ENCODE measurements at regions not wholly inside any gene's neighbourhood (a gene's known extent, or its start where the extent isn't known, plus 50 kb on each side); places are given as distances from the start of the nearest gene placed in this dataset.
A peak's percentile ranks its signal among the peaks of the same experiment; 100 is the strongest.

DNA sequence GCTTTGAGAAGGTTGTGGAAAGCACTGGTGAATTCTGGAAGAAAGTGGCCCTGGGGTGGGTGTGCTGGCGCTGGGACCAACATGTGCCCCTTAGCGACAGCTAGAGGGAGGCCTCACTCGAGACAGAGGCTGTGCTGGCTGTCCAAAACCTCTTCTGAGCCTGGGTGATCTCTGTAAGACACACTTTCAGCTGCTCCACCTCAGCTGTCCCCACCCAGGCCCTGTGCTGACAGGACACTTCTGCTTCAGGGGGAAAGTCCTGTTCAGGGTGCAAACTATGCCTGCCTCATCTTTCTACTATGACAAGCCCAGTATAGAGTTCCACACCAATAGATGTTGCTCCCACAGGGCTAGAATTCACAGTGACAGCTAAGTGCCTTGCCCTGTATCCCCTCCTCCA is 426.4 kb downstream of the MED10 start:
- DNase-seq (ENCODE audit: low spot score): no peak

DNA sequence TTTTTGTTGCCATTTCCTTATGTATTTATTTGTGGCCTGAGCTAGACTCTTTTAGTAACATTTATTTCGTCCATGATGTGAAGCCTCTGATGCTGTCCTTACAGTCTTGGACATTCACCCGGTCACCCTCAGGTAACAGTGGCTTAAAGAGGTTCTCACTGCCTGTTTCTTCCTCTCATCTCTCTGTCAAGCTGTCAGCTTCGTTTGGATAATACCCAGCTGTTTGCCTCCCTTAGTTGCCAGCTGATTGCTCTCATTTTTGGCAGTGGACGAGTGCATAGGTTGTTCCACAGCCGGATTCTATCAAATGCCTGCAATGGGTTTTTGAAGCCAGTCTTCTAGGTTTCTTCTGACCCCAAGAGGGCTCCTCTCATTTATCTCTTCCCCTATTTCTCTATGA is 427.7 kb downstream of the MED10 start:
- no peak for DNase-seq (ENCODE audit: low spot score)

DNA sequence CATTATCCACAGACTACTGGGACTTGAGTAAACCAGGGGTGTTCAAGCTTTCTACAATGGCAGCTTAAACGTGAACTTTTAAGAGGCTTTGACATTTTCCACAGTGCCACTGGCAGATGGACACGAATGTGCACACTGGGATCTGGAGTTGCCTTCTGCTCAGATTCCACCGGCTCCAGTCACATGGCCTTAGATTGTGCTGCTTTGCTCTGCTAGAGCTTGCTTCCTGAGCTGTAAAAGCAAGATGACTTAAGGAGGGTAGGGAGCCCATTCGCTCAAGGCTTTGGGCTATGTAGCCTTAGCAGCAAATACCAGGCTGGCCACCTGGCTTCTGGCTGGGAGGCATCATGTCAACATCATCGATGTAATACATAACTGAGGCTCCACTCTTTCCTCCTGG is 436.9 kb downstream of the MED10 start:
- no peak for DNase-seq (ENCODE audit: low spot score)

DNA sequence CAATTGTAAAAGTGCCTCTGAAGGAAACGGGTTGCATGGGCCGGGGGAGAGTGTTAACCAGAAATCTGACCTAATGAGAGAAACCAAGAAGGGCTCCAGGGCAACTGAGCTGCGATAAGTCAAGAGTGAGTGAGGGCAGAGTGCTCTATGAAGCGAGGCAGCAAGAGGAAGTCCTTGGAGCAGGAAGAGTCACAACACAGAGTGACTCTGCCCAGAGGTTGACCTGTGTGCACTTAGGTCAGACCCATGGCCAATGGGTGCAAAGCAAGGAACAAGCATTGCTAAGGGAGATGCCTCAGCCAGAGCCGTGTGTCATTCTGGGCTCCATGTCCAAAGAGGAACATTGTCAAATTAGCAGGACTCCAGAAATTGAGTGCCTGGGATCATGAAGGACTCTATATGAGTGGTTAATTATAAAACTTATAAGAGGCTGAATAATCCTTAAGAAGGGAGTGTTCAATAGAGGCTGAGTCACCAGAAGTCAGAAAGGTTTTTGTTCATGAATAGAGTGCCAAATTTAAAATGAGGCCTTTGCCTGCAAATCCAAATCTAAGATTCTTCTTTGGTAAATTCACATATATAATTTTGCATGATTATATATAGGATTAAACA is 438.5 kb downstream of the MED10 start:
- DNase-seq (ENCODE audit: low spot score): peak; percentile 4

DNA sequence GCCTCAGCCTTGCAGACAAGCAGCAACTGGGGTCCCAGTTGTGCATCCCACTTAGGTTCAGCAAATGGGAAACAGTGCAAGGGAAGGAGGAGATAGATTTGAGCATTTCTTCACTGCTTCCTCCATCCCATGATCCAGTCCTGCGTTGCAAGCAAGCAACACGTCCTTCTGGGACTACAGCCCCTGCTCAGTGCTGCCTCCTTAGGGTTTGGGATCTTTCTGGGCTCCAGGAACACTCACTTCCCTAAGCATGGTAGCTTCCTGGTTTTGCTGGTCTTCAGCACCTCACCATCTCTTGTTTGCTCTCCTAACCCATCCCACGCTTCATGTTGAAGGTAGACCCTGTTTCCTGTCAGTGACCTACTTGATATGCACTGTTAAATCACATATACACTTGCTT is 444.7 kb downstream of the MED10 start:
- no peak for DNase-seq (ENCODE audit: low spot score)

DNA sequence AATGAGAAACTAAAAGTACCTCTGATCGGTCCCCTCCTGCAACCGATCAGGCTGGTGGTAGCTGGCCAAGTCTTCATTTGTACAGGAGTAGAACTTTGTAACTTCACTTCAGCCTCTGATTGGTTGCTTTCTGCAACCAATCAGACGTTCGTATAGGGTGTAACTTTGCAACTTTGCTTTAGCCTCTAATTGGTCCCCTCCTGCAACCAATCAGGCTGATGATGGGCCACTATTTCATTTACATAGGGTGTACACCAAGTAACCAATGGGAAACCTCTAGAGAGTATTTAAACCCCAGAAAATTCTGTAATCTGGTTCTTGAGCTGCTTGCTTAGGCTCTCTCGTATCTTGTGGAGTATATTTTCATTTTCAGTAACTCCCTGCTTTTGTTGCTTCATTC is 445.5 kb downstream of the MED10 start:
- no peak for DNase-seq (ENCODE audit: low spot score)

DNA sequence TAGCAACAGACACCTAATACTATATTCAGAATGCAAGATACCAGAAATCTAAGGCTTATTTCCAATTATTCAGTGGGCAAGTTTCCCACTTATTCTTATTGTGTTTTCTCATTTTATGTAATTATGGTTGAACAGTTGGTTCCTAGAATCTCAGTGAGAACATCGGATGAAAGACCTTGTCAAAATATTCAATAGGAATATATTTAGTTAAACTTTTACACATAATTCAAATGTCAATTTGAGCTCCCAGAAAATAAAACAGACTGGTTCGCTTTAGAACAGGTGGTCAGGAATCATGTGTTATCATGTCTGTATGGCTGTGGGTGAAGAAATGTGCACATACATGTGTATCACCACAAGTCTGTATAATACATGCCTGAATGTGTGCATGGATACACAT is 447.8 kb downstream of the MED10 start:
- DNase-seq (ENCODE audit: low spot score): no peak

DNA sequence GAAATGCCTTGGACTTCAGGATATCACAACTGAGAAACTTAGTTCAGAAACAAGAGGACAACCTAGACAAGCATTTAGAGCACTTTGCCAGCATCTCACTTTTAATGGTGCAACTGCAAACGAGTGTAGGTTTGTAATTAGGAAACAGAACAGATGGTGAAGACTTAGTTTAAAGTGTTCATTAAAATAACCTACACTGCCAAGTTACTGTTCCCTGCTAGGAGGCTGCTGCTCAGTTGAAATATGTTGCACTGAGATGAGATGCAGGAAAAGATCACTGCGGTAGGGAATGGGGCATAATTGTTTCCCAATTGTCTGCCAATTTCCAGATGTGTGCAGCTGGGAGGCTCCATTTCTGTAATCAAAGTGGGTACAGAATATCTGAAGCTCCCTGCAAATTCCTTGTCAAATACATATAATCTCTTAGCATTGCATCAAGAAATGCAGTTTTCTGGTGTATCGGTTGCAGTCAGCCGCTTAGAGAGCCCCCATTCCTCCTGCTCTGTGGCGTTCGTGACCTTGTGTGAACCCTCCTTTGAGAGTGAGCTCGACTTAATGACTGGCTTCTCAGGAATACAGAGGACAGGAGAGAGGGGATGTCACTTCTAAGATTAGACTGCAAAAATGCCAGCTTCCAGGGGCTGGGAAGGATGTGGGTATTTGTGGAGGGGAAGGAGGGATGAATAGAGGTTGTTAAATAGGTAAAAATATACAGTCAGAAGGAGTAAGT is 448.9 kb downstream of the MED10 start:
- DNase-seq (ENCODE audit: low spot score): no peak

DNA sequence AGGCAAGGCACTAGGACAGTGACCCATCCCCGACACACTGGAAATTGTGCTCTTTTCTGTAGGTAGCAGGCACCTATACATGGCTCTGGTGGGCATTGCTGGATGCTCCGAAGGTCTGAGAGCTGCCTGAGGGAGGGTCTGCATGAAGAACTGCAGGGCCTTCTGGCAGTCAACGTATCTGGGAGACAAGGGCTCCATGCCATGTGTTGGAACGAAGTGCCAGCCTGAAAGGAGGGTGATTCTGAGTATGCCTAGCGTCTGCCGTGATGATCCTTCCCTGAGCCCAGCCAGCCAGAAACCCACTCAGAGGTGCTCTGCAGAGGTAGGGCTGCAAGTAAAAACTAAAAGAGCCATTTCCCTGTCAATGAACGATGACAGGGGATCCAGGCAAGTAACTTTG is 453.2 kb downstream of the MED10 start:
- DNase-seq (ENCODE audit: low spot score): no peak

DNA sequence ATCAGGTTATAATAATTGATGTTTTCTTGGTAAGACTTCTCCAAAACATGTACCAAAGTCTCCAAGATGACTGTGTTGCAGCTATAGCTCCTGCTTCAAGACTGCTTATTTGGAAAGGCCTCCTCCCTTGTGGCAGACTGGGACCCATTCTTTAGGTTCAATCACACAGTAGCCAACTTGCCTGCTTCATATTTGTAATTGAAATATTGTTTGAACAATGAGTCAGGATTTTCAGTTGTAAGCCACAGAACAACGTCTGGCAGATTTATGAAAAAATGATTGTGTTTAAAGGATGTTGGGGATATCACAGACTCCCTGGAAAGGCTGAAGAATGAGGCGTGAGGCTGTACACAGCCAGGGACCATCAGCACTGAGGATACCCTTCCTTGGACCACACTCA is 458.9 kb downstream of the MED10 start:
- DNase-seq (ENCODE audit: low spot score): no peak

DNA sequence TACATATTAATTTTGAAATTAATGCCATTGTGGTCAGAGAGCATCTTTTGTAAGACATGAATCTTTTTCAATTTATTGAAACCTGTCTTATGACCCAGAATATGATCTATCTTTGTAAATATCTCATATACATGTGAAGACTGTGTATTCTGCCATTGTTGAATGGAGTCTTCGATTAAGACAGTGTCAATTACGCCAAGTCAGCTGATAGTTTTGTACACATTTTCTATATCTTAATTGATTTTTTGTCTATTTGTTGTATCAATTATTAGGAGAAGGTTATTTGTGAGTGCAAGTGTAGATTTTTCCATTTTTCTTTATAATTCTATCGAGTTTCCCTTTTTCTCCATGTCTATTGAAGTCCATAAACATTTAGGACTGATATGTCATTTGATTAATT is 471.6 kb downstream of the MED10 start:
- DNase-seq (ENCODE audit: low spot score): no peak

DNA sequence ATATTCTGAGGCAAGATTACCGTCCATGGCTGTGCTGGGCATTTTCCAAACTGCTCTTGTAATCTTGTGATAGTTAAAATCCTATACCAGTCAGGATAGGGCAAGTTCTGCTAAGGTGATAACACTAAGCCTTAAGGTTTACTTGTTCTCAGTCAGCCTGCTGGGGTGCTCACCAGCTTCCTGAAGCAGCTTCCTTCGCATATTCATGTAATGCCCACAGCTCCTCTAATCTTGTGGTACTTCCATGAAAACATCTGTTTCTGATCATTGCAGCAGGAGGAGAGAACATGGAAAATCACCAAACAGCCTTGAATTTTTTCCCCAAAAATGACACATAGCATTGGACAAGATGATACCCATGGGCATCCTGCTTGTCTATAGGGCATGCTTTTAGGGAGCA is 473.2 kb downstream of the MED10 start:
- DNase-seq (ENCODE audit: low spot score): no peak

DNA sequence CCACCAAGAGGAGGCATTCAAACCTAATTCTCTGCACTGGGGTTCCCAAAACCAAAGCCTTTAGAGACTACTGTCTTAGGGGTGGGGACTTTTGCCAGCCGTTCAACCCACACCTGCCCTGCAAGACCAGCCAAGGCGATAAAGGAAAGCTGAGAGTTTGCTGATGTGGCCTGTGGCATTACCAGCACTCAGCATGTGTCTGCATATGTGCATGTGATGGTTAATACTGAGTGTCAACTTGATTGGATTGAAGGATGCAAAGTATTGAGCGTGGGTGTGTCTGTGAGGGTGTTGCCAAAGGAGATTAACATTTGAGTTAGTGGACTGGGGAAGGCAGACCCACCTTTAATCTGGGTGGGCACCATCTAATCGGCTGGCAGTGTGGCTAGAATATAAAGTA is 474.2 kb downstream of the MED10 start:
- DNase-seq (ENCODE audit: low spot score): no peak

DNA sequence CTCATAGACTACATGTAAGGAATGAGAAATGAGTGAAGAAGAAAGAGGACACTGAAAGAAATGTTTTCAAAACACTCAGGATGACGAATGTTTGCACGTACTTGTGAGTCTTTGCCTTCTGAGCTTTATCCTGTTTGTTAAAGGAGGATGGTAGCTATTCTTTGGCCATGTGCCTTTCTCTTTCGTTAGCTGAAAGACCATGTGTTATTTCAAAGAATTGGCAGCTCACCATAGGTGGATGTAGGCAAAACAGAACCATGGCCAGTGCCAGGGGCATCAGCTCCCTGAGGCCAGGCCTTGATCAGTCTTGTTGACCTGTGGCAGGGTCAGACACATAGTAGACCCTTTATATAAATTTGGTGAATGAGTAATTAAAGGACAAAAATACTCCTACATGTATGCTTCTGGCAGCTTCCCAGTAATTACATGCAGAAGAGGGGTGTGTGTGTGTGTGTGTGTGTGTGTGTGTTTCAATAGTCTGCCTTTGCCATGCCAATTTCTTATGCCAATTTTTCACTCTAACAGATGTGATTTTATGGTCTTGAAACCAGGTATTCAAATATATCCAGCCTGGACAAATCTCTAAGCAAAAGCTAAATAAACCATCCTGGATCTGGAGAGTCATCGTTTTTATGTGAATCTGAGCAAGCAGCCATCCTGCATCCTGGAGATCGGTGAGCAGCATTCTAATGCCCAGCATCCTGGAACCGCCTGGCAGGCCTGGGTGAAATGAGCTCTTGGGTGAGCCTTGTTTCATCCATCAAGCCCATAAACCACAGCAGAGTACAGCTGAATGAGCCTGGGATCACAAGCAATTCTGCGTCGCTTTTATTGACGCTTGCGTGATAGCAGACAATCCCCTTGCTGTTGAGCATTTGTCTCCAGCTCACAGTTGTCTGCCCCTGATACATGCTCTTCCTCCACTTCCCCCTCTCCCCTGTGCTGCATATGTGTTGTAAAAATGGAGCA is 475.4 kb downstream of the MED10 start:
- no peak for DNase-seq (ENCODE audit: low spot score)

DNA sequence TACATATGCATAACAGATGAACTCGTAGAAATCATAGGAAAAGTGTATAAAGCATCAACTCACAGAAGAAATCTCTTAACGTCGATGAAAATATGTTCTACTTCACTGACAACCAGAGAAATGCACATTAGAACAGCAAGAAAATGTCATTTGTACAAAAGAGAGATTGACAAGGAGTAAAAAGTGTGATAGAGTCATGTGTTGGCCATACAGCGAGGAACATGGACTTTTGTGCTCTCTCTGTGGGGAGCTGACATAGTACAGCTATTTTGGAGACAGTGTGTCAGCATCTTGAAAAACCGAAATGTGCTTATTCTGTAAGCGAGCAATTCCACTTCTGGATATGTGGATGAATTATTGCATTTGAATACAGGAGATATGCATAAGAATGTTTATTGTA is 477.9 kb downstream of the ICE1 start:
- DNase-seq (ENCODE audit: low spot score): no peak

DNA sequence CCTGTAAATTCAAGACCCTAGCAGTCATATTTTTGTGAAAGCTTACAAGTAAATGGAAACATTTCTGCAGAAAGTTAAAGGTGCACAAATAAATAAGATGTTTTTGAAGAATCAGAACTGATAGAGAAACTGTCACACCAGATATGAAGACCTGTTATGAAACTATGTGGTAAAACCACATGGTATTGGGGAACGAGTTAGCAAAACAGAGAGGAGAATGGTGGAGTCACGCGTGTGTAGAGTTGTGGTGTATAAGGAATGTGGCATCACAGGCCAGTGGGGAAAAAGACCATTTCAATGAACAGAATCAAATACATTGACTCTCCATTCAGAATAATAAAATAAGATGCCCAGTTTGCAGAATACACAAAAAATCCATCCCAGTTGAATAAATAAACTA is 477.2 kb downstream of the ICE1 start:
- DNase-seq (ENCODE audit: low spot score): no peak

DNA sequence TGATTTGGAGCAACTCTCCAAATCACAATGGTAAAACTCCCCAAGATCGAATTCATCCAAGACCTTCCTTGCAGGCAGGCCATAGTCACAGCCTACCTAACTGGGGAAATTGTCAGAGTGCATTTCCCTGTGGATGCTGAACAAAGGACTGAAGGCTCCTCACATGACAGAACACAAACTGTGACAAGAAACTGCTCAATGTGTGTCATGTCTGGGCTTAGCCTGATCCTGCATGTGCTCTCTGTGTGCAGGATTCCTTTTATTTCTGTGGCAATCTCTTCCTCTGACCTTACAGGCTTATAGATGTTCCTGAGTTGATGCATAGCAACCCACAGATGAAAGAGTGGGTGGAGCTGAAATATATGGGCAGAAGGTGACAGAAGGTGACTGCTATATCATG is 465.8 kb downstream of the ICE1 start:
- no peak for DNase-seq (ENCODE audit: low spot score)

DNA sequence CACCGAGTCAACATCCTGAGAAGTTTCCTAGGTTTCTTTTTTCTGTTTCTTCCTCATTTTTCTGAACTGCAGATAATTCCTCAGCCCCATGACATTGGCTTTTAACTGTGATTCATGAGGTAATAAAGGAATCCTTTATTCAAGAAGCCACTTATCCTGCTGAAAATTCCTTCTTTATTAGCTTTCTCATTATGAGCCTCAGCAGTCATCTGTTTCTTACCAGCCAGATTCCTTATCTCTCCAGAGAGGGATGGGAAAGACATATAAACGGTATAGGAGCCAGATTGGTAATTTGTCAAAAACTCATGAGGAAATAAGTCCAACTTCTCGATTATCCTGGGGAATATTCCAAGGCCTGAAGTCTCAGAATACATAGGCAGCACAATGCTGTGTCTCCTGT is 465.4 kb downstream of the ICE1 start:
- DNase-seq (ENCODE audit: low spot score): no peak

DNA sequence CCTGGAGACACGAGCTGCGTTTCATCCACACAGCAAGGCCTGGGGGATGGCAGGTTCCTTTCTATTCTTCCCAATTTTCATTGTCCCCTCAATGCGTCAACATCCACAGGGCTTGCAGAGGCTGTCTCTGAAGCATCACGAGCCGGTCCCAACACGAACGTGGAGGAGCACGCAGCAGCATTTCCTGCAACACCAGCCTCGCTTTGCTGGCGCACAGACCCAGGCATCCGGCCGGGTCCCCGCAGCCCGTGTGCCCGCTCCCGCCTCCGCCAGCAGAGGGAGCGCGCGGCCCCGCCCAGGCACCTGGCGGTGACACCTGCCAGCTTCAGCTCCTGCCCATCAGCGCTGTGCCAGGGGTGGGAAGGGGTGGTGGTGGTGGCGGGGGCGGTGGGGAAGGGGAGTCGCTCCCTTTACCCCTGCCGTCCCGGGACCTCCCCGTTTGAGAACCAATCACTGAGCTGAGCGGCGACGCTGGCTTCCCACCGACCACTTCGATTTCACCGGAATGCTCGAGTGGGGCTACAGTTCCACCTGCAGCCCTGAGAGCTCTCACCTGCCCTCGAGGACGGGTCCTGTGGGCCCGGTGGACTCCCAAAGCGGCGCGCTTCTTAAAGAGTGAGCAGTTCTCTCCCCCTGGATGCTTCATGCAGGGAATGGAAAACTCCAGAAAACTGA is 464.5 kb downstream of the ICE1 start:
- peak; percentile 22 for DNase-seq (ENCODE audit: low spot score)

DNA sequence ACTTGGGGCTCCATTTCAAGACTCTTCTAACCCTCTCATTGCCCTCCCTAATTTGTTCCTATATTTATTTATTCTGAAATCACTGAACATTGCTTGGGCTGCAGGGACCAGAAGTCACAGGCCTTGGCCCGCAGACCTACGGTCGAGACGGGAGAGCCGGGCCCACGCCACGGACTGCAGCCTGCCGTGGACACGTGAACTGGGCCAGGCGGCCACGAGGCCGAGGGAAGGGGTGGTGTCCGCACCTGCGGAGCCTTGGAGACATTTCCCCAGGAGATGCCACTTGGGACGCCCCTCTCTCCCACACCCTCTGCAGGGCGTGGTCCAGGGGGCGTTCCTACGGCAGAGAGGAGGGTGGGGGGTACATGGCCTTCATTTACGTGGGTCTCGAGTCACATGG is 463.9 kb downstream of the ICE1 start:
- DNase-seq (ENCODE audit: low spot score): no peak

DNA sequence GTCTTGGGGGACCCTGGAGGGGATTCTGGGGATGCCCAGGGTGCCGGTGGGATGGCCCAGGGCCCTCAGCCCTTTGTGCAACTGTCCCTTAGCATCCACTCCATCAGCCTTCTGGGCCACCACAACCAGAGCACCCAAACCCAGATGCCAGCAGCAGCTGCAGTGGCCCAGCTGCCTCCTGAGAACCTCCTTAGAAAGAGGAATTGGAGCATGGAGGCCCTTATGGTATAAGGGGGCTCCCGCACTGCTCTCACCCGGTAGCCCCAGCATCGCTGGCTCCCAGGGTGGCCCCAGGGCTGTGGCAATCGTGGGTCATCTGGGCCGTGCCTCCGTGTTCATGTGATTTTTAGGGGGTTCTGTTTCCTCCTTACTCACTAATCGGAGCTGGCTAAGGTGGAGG is 463.3 kb downstream of the ICE1 start:
- no peak for DNase-seq (ENCODE audit: low spot score)

DNA sequence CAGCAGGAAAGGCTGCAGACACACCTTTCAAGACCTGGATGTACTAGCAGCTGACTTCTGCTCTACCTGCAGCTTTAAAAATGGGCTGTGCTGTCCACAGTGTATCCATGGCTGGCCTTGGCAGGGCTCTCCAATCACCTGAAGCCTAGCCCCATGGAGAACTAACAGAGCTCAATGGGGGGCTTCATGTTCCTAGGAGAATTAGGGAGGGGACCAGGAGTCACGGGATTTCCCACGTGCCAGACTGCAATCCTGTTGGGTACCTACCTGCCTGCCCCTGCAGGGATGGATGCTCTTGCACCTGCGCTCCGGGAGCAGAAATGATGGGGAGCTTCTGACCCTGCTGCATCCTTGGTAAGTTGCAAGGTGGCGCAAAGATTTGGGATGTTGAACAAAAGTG is 462.1 kb downstream of the ICE1 start:
- DNase-seq (ENCODE audit: low spot score): no peak

DNA sequence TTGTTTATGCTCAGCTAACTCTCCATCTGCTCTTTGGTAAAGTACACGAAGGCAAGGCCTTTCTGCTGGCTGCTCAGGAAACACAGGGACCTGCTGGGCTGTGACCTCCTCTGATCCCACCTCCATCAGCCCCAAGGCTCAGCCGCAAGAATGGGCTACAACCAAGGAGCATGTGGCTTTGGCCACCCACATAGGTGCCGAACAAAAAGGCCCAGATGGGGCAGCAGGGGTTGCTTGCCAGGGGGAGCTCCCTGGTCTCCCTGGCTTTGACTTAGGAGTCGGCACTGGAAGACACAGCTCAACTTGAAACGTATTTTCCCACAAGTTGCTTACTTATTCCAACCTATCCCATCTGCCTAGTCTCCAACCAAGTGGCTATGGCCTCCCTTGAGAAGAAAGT is 461.1 kb downstream of the ICE1 start:
- DNase-seq (ENCODE audit: low spot score): no peak
